NCI-H2171 (cell line): ENCODE measurements at regions not wholly inside any gene's neighbourhood (a gene's known extent, or its start where the extent isn't known, plus 50 kb on each side); places are given as distances from the start of the nearest gene placed in this dataset.
A peak's percentile ranks its signal among the peaks of the same experiment; 100 is the strongest.

Experiments used
- DNase-seq: peaks from one replicate; lab custom pipeline; 2025; lab: John Stamatoyannopoulos, UW

DNA sequence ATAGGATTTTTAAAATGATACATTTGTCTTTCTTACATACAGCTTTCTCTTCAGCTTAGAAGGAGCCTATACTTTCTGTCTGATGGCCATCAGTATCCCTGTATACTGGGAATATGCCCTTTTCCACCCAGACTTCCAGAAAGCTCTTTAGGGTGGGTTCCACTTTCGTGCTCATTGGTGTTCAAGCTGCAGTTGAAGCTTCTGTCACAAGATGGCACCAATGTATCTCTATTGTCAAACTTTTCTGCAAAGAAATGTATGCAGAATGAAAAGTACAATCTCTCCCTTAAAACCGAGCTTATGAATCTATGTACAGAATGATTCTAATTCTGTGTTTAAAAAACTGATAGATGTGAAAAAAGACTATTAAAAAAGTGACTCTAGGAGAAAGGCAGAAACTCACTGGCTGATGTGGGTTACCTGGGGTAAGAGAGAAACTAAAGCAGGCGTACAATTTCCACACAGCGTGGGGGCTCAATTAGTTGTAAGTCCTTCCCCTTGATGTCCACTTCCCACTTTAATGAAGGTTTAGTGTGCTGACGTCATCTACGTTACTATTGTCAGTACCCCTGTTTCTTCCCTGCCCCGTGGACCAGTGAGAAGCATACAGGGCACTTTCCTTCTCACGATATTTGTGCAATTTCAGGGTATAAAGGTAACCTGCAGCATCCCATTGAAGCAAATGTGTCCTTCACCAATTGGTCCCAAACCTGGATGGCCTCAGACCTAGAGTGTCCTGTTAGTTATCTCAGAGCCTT, 57.3 kb upstream of the TCEAL2 start:
- peak; percentile 9 for DNase-seq

DNA sequence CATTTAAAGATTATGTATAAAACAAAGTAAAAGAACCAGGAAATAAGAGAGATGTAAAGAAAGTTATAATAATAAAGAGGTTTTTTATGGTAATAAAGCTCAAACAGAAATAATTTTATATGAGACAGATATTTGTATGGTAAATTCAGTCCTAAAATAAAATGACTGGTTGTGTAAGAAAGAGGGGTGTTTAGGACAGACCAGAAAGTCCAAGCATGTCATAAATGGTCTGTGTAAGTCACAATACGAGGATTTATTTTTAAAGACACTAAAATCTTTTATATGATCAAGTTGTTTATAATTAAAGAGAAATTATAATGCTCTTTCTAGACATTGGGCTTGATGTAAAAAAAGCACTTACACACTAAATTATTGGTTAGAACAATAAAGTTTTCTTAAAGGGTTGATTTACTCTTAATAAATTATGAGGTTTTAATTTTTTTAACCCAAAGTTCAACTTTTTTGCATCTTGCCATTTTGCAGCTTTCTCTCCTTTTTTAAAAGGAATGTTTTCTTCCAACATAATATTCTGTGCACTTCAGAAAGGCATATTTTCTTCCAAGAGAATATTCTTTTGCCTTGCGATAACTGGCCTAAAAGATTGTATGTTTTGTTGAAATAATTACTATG, 61.9 kb upstream of the TCEAL2 start:
- DNase-seq = no peak

DNA sequence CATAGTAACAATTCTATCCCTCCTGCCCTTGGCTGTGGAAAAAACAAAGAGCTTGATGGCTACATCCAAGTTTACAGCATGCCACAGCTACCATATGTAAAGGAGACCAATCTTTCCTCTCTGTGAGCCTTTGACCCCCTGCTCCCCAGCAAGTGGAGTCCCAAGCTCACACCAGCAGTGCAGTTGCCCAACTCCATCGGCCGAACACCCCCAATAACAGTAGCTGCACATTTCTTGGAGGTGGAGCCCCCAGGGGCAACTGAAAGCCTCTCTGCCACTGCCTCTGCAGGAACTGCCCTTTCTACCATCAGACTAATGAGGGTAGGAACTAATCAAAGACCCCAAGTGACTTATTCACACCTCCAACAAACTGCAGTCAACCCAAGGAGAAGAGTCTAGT, 81.0 kb upstream of the TCEAL2 start:
- no peak for DNase-seq

DNA sequence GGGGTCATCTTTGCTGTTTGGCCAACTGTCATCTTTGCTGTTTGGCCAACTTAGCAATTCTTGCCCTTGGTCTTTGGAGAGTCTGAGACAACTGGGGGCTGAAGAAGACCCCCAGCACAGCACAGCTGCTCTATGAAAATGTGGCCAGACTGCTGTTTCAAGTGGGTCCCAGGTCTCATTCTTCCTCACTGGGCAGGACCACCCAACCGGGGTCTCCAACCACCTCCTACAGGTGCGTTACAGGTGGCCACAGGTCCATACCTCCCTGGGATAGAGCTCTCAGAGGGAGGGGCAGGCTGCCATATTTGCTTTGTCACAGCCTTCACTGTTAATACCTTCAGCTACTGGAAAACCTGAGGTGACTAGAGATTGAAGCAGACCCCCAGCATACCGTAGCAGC, 82.1 kb upstream of the TCEAL2 start:
- DNase-seq = no peak

DNA sequence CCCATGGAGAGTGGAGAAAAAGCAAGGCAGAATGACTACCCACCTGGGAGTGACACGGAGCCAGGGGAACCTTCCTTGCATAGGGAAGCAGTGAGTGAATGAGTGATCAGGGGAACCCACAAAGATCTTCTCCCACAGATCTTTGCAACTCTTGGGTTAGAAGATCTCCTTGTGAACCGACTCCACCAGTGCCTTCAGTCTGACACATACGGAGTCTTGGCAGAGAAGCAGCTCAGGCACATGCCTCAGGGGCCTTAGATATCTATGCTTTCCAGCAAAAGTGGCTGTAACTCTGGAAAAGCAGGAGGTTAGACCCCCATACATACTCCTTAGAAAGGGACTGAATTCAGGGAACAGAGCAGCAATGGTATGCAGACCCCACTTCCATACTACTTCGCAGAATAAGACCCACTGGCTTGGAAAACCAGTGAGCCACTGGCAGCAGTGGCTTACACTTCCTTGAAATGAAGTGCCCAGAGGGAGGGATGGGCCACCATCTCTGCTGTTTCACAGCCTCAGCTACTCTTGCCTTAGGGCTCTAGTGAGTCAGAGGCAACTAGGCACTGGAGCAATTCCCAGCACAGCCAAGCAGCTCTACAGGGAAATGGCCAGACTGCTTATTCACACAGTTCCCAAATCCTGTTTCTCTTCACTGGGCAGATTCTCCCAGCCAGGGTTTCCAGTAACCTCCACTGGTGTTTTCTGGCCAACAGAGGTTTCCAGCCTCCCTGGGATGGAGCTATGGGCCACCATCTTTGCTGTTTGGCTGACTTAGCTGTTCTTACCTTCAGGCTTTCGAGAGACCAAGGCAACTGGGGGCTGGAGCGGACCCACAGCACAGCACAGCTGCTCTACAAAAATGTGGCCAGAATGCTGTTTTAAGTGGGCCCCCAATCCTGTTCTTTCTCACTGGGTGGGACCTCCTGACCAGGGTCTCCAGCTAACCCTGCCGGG, 82.8 kb upstream of the TCEAL2 start:
- no peak for DNase-seq

DNA sequence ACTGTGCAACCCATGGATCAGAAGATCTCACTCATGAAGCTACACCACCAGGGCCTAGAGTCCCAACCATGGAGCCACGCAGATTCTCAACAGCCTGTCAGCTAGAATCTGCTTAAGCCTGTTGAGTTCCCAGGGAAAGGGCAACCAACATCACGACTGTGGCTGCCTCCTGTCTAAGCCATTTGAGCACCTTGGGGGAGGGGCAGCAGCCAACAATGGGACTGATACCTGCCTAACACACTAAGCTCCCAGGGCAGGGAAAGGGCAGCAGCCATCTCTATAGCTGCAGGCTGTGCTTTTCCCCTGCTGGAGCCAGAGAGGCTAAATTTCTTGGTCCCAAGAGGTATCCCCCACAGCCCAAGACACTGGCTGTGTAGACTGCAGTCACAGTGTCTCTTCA, 96.5 kb upstream of the TCEAL2 start:
- no peak for DNase-seq

DNA sequence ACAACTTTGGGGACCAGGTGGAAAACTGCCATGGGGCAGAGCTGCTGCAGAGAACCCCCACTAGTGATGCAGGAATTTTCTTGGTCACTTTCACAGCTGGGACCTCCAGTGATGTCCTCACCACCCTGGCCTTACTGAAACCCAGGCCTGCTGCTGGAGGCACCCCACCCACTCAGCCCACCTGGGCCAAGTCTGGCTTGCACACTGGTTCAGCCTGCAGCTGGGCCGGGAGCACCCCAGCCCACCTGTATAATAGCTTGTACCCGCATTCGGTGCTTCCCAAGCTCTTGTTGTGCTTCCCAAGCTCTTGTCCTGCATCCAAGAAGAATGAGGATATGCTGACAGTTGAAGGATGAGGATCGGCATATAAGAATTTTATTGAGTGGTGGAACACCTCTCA, 86.4 kb upstream of the ZMAT1 start:
- no peak for DNase-seq

DNA sequence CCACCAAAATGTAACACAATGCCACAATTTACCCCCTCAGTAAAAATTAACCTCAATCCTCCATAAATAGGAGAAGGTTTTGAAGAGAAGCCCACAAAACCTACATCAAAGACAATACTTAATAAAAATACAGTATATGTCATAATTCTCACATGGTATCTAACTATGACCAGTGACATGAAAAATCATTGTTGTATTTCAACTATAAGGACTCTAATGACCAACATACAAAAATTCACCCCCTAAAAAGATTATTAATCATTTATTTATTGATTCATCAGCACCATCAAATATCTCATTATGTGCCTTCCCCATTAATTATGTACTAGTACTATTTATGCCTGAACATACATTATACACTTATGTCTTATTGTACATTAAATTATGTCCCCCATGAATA, 77.1 kb upstream of the ZMAT1 start:
- DNase-seq = no peak

DNA sequence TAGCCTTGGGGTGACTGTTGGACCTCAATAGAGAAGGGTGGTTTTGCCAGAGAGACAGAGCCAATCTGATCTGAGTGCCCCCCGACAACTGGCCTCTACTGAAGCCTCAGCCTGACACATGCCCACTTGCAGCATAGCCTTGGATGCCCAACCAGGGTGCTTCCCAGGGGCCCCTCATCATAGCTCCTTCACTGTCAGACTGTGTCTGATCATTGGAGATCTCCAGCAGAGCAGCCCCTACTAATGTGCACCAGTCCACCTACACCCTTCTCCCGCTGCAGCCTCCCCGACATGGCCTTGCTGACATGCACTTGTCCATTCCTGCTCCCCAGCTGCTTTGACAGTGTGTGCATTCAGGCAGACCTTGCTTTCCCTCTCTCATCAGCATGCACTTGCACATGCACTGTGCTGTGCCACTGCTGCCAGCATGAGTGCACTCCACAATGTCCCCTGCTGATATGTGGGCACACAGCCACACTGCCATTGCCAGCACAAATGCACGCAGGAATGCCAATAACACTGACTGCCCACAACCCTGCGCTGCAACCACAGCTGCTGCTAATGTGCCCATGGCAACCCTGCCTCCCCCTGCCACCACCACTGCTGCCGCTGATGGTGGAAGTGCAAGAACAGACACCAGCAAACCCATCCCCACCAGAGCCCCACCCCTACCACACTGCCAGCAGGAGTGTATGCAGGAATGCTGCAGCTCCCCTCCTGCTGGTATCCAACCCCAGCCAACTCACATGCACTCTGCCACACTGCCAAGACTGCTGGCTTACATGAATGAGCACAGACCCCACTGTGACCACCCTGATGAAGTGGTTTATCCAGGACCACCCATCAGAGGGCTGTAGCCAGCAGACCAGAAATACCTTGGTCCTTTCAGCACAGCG, 68.1 kb upstream of the ZMAT1 start:
- no peak for DNase-seq

DNA sequence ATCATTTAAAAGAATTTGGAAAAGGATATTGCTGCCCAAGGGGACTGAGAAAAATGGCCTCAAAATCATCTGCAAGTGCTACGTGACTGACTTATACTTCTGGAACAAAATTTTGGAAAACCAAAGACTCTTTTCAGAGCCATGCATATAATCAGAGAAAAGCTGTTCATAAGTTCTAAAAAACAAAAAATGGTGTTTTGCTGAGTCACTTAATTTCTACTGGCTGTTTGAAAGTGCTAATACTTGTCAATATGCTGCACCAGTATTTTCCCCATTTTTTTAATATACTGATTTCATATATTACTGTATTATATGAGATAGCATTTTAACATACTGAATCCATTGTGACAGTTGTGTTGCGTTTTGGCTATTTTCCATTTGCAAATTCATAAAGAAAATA, 61.5 kb upstream of the ZMAT1 start:
- DNase-seq = no peak

DNA sequence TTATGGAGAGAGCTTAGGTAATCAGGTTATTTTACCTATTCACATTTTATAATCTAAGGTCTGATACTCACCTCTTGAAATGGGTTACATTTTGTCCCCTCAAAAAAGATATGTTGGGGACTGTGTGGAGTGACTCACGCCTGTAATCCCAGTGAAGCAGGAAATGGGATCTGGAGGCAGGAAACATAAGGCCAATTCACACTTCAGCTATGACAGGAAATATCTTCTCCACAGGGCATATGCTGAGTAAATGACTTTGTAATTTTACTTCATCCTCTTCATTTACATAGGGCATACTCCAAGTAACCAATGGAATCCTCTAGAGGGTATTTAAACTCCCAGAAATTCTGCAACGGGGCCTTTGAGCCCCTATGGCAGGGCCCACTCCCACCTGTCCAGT, 54.8 kb upstream of the ZMAT1 start:
- no peak for DNase-seq
